HL-60/S4 treated with retinoic acid at 250 ng/mL for 4 days and 3 days (cell line): ENCODE measurements at regions not wholly inside any gene's neighbourhood (a gene's known extent, or its start where the extent isn't known, plus 50 kb on each side); places are given as distances from the start of the nearest gene placed in this dataset.
"Not testable (repeated sequence)": the region's sequence is repeated elsewhere in the genome, so short reads cannot be mapped to it uniquely, and the experiment has no call there.

Experiments used
- in situ Hi-C: fragments of 300-500 bp; cut with MboI; formaldehyde crosslinking; loops from 2 replicates; pipeline ENCODE4 v1.7.0; 2022; ENCODE audit warnings: low sequenced_read_pairs

DNA sequence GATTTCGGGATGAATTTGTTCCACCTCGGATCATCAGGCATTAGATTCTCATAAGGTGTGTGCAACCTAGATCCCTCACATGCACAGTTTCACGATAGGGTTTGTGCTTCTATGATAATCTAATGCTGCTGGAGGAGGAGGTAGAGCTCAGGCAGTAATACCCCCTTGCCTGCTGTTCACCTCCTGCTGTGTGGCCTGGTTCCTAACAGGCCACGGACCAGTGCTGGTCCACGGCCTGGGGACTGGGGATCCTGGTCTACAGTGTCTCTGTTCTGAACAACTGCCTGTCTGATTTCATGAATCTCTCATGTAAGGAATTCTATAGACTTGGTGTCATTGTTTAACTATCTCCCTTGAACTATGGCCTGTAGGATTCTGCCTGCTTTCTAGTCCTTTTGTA is 269.9 kb downstream of the SPRY1 start:
- in situ Hi-C loops, result loop anchor here (10.0 kb wide), 1 partner anchor 282 kb away; no protein-coding TSS in a partner anchor

DNA sequence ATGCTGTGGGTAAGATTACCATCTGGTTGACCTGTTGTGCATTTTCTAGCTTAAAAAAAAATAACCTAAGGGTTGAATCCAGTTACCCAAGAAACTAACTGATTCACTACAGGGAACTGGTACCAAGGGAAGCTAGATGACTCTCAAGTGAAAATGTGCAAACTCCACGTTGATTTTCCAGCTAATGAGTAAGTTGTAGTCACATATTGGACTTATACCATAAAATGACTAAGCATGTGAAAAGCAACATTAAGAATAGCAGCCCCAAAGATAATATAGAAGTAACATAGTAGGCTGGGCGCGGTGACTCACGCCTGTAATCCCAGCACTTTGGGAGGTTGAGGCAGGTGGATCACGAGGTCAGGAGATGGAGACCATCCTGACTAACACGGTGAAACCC is 270.9 kb downstream of the SPRY1 start:
- in situ Hi-C loops, result loop anchor here (10.0 kb wide), 1 partner anchor 283 kb away; no protein-coding TSS in a partner anchor

DNA sequence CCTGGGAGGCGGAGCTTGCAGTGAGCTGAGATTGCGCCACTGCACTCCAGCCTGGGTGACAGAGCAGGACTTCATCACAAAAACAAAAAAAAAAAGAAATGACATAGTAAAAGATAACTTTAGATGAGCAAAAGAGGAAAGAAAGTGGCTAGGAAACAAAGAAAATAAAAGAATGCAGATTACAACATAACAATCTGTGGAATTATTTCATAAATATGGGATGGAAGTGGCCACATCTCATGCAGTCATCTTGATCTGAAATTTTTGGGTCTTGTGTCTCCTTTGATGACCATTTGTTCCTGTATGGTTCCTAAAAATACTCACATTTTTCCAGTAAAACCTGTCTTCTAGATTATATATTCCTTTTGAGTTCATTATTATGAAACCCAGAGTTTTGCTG is 271.4 kb downstream of the SPRY1 start:
- in situ Hi-C loops, result loop anchor here (10.0 kb wide), 1 partner anchor 283 kb away; no protein-coding TSS in a partner anchor

- in situ Hi-C loops, result no loop called here
Observed at GRCh38 chr4:123671636-123672404, 275.2 kb downstream of the SPRY1 start.

DNA sequence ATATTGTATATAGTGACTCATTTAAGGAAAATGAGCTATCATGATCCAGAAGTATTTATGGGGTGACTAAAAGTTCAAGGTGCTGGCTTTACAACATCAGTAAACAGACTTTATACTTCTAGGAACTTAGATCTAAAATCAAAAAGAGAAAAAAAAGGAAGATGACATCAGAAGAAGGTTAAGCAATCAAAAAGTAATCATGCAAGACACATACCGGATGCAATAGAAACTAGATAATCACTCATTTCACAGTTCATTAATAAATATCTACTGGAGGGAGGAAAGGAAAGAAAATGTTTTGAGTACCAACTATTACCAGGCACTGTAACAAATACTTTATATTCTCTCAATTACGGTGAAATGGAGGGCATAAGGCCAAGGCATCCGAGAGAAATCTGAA is 276.4 kb downstream of the SPRY1 start:
- in situ Hi-C loops, result no loop called here

GRCh38 chr4:123673971-123674370 is 277.4 kb downstream of the SPRY1 start:
- in situ Hi-C loops, result no loop called here

- in situ Hi-C loops, result no loop called here
Observed at GRCh38 chr4:123674762-123675465, 278.3 kb downstream of the SPRY1 start.

GRCh38 chr4:123675567-123675966 is 279.0 kb downstream of the SPRY1 start:
- in situ Hi-C loops, result no loop called here

DNA sequence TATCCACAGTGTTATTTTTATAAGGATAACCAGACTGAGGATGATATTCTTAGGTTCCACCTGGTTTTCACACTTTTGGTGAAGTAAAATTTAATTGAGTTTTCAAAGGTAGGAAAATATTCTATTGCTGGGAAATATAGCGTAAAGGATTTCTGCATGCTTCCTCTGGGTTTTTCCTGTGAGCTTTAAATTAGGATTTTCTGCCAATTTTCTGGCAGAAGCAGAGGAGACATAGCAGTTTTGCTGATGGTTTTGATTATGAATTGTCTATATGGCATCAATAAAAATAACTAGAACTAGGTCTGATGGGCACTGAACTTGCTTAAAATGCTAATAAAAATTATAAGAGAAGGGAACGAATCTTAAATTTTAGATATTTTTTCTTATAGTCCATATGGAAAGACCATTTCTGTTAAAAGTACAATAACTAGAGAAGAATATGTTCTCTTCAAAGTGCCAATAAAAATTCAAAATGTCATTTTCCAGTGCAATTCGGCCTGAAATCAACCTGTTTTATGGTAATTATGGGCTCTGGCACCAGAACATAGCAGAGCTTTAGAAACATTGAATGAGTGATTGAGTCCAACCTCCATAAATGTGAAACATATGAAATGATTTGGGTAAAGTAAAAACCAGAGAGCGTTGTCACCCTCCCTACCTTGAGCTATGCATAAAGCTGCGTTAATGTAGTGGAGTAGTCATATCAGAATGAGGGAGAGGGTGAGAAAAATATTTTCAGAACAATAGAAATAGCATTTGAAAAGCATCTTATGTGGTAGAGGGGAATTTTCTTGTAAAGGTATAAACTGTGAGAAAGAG is 279.7 kb downstream of the SPRY1 start:
- in situ Hi-C loops, result no loop called here

GRCh38 chr4:123676890-123677229 is 280.3 kb downstream of the SPRY1 start:
- in situ Hi-C loops, result no loop called here

GRCh38 chr4:123682931-123683330 is 286.3 kb downstream of the SPRY1 start:
- in situ Hi-C loops, result no loop called here

- in situ Hi-C loops, result not testable (repeated sequence)
Observed at GRCh38 chr4:123684937-123685336, 288.3 kb downstream of the SPRY1 start.

GRCh38 chr4:123695531-123695930 is 298.9 kb downstream of the SPRY1 start:
- in situ Hi-C loops, result not testable (repeated sequence)

DNA sequence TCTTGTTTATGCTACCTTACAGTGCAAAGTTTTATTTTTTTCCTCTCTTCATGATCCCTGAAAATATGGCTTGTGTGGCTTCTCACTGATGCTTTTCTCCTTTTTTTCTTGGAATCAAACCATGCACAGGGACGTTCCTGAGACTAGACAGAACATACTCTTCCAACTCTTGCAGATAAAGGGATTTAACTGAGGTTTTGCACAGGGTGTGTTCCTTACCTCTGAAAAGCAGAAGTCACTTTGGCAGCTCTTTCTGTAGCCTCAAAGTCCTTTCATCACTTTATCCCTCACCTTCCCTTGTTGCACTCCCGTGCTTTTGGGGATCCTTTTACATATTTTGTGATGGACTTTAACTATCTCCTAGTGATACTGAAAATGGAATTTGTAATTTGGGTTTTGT is 300.1 kb downstream of the SPRY1 start:
- in situ Hi-C loops, result no loop called here

DNA sequence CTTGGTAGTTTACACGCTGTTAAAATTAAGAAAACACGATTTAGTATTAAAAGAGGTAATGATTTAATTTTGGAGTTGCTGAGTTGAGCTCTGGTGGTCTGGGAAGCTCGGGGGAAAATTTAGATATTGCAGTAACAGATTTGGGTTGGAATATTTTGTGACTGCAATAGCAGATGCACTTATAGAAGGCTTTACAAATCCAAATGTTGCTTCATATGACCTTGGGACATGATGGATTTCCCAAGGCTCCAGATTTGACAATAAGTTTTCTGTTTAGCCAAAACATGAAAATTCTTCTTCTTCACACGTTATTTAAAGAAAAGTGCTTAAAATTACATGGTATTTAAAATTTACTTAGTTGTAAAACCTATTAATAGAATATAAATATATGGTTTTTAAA is 302.0 kb downstream of the SPRY1 start:
- in situ Hi-C loops, result no loop called here

GRCh38 chr4:123699880-123700771 is 303.5 kb downstream of the SPRY1 start:
- in situ Hi-C loops, result no loop called here

DNA sequence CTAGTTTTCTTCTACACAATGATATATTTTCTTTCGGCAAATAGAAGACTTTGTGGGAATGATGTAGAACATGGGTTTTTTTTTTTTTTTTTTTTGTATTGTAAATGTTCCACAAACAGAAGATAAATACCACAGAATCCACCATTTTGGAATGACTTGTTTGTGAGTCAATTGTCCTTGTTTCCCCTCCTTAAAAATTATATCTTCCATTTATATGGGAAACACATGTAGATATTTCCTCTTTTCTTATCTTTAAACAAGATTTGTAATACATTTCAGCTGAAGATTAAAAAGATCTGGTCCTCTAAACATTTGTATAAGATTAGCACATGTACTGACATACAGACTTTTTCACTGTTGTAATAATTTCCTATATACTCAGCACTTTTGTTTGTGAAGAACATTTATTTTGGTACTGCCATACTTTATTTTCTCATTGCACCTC is 304.6 kb downstream of the SPRY1 start:
- in situ Hi-C loops, result no loop called here

GRCh38 chr4:123705419-123705818 is 308.8 kb downstream of the SPRY1 start:
- in situ Hi-C loops, result no loop called here

DNA sequence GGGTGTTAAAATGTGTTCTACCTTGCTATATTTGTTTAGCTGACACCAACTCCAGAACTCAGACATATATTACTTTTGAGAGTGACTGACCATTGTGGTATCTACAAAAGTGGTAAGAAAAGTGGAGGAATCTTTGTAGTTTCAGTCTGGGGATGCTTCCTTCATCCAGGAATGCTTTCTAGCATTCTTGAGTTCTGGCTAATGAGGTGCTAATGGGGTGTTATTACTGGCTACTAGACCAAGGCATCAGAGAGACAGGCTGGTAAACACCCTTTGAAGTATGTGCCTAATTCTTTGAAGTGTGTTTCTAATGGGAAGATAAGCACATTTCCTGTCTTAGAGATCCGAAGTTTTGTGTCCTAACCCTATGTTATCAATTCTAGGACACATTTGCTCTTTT is 310.4 kb downstream of the SPRY1 start:
- in situ Hi-C loops, result no loop called here

- in situ Hi-C loops, result no loop called here
Observed at GRCh38 chr4:123708902-123709301, 312.3 kb downstream of the SPRY1 start.
